Fibroblast of mammary gland (primary cell): ENCODE measurements at regions not wholly inside any gene's neighbourhood (a gene's known extent, or its start where the extent isn't known, plus 50 kb on each side); places are given as distances from the start of the nearest gene placed in this dataset.

ENCODE experiments used
- DNase-seq: peaks from one replicate; pipeline ENCODE4 v3.0.0-alpha.2; 2010; ENCODE audit warnings: low read depth
- H3K4me3 ChIP-seq: 2 replicates; pipeline ENCODE4 v1.5.1; 2011; ENCODE audit warnings: low read depth, mild to moderate bottlenecking, low read length, moderate library complexity; ENCODE audit not compliant: control insufficient read depth
- CTCF ChIP-seq: conservative IDR thresholded peaks from 2 replicates; pipeline ENCODE4 v1.5.1; 2011; ENCODE audit warnings: low read depth, low read length, inconsistent platforms; ENCODE audit not compliant: control insufficient read depth, insufficient read depth

GRCh38 chr5:116813356-116813755 lies 238.7 kb upstream of the SEMA6A start:
- no peak for DNase-seq
- no peak for TF ChIP-seq CTCF
- H3K4me3 ChIP-seq: no peak overlapping the region

- TF ChIP-seq CTCF: no peak
- DNase-seq: no peak
- H3K4me3 ChIP-seq: no peak overlapping the region
Observed at GRCh38 chr5:116810951-116811350, 236.3 kb upstream of the SEMA6A start.

- no peak for TF ChIP-seq CTCF
- H3K4me3 ChIP-seq: no peak overlapping the region
- no peak for DNase-seq
Observed at GRCh38 chr5:116806836-116807235, 232.2 kb upstream of the SEMA6A start.

- DNase-seq: no peak
- no peak overlapping the region for H3K4me3 ChIP-seq
- no peak for TF ChIP-seq CTCF
Observed at GRCh38 chr5:116799401-116799800, 224.8 kb upstream of the SEMA6A start.

- no peak for TF ChIP-seq CTCF
- no peak for DNase-seq
Observed at GRCh38 chr5:116795189-116795588, 220.6 kb upstream of the SEMA6A start.

GRCh38 chr5:116789522-116789921 lies 214.9 kb upstream of the SEMA6A start:
- H3K4me3 ChIP-seq: no peak overlapping the region
- no peak for DNase-seq
- TF ChIP-seq CTCF: no peak

More at GRCh38 chr5:116795189-116795588, 220.6 kb upstream of the SEMA6A start:
- no peak overlapping the region for H3K4me3 ChIP-seq

- no peak for DNase-seq
Observed at GRCh38 chr5:116788851-116789403, 214.3 kb upstream of the SEMA6A start.

More at GRCh38 chr5:116788851-116789403, 214.3 kb upstream of the SEMA6A start:
- no peak overlapping the region for H3K4me3 ChIP-seq
- no peak for TF ChIP-seq CTCF
